ENCODE measurements at regions not wholly inside any gene's neighbourhood (a gene's known extent, or its start where the extent isn't known, plus 50 kb on each side); places are given as distances from the start of the nearest gene placed in this dataset.

GRCh38 chr7:156464339-156464738 lies 176.2 kb upstream of the RNF32 start:
- TF ChIP-seq EZH2 (IDR thresholded peaks at IDR 0.05; ENCODE audit: borderline replicate concordance, low read depth, low read length, poor library complexity, severe bottlenecking) (no peak), CTCF (conservative IDR thresholded peaks at IDR 0.05; ENCODE audit: low read depth, low read length) (no peak)
